Heart left ventricle (tissue), 16 donors: ENCODE measurements at regions not wholly inside any gene's neighbourhood (a gene's known extent, or its start where the extent isn't known, plus 50 kb on each side); places are given as distances from the start of the nearest gene placed in this dataset.
A peak's percentile ranks its signal among the peaks of the same experiment; 100 is the strongest.
"Not testable (repeated sequence)": the region's sequence is repeated elsewhere in the genome, so short reads cannot be mapped to it uniquely, and the experiment has no call there.

Experiments
- ATAC-seq, 4 donors: fragments of 200-7000 bp; cut with Tn5 transposase; one replicate each; pipeline ENCODE4 v1.9.1; 2020 to 2022; ENCODE audit warnings: moderate library complexity in 4 of 4, mild to moderate bottlenecking in 3 of 4, moderate number of reproducible peaks in 1 of 4
- DNase-seq, 5 donors: peaks; one replicate each; pipeline ENCODE4 v3.0.0-alpha.2; 2020
- H3K27ac ChIP-seq, 12 donors: fragments of 200-600 bp; sonication (generic) in 4 of 12; one replicate each; pipeline versions ENCODE4 v1.5.0 to v1.8.0; 2016 to 2022; ENCODE audit warnings: mild to moderate bottlenecking in 2 of 12
- H3K27me3 ChIP-seq, 9 donors: fragments of 200-600 bp; sonication (generic) in 2 of 9; one replicate each; pipeline versions ENCODE4 v1.5.1 to v1.8.0; 2016 to 2022; ENCODE audit warnings: mild to moderate bottlenecking in 3 of 9
- H3K36me3 ChIP-seq, 9 donors: fragments of 200-600 bp; sonication (generic) in 2 of 9; one replicate each; pipeline versions ENCODE4 v1.5.0 to v1.8.0; 2018 to 2022; ENCODE audit warnings: mild to moderate bottlenecking in 2 of 9
- H3K4me1 ChIP-seq, 12 donors: fragments of 200-600 bp; sonication (generic) in 4 of 12; one replicate each; pipeline versions ENCODE4 v1.5.0 to v1.8.0; 2016 to 2022; ENCODE audit warnings: mild to moderate bottlenecking in 3 of 12
- H3K4me3 ChIP-seq, 12 donors: fragments of 200-600 bp; sonication (generic) in 4 of 12; one replicate each; pipeline versions ENCODE4 v1.5.0 to v1.8.0; 2017 to 2022; ENCODE audit warnings: mild to moderate bottlenecking in 9 of 12, moderate library complexity in 4 of 12
- H3K9me3 ChIP-seq, 12 donors: fragments of 200-600 bp; sonication (generic) in 4 of 12; one replicate each; pipeline versions ENCODE4 v1.5.0 to v1.8.0; 2016 to 2022; ENCODE audit warnings: mild to moderate bottlenecking in 1 of 12
- POLR2A ChIP-seq, 2 donors: fragments of 450-650 bp; IDR thresholded peaks; one replicate each; pipeline ENCODE4 v1.6.1; 2017; ENCODE audit warnings: antibody characterized with exemption in 2 of 2, mild to moderate bottlenecking in 2 of 2, moderate library complexity in 2 of 2
- WGBS, 4 donors: extraction: QIAGEN DNeasy Blood & Tissue Kit in 2 of 4; methylation state at CpG; one replicate each; pipeline versions ENCODE4 v1.1.5 to v1.1.7; 2013 to 2018; 5-methylcytosine and 5-hydroxymethylcytosine counted together
- intact Hi-C, 10 donors: fragments of 100-400 bp; cut with DNase I; formaldehyde crosslinking; loops; one replicate each; pipeline versions ENCODE4 v1.11.1 to v1.14.2; 2022
- TF ChIP-seq, protein P1 (sequence below), 12 donors: fragments of 200-600 bp; sonication (generic) in 4 of 12; IDR thresholded peaks; one replicate each; pipeline versions ENCODE4 v1.5.0 to v1.8.0; 2018 to 2022; ENCODE audit warnings: antibody characterized with exemption in 12 of 12, mild to moderate bottlenecking in 5 of 12
- donor health status: ischemic (EF 13 %, LVEDD 7.1; RV severe dilation, severe dysfunction).
- donor health status: healthy with polysubstance abuse.
- donor health status: DM: no; HTN: yes; CAD: no.
- donor health status: DM: no; HTN: no; CAD: no.
- donor health status: ischemic (EF 25% LVEDD 6.9; RV normal size, moderate dysfunction).
- donor health status: ischemic (EF 25% LVEDD 5.7; RV mildly dilated, moderate dysfunction).
- donor health status: healthy.
- donor health status: DM: yes; HTN: yes; CAD: no.
- donor health status: ischemic (EF 35%, LVEDD 5.7; RV mildly dilated, moderate dysfunction).
- donor health status: nonischemic (EF 11% LVEDD 7.7; RV severe dilation, severe dysfunction).
- donor health status: DM: yes; HTN: yes; CAD: no.
- donor health status: PGD.
- donor health status: ischemic (EF 29% LVEDD 5.4; RV normal size, mild dysfunction).
- donor health status: nonischemic (EF 23%, LVEDD 6.1; RV moderate dilation, normal function).

- TF ChIP-seq POLR2A (IDR thresholded peaks at IDR 0.05): no peak
- TF ChIP-seq, protein P1, sequence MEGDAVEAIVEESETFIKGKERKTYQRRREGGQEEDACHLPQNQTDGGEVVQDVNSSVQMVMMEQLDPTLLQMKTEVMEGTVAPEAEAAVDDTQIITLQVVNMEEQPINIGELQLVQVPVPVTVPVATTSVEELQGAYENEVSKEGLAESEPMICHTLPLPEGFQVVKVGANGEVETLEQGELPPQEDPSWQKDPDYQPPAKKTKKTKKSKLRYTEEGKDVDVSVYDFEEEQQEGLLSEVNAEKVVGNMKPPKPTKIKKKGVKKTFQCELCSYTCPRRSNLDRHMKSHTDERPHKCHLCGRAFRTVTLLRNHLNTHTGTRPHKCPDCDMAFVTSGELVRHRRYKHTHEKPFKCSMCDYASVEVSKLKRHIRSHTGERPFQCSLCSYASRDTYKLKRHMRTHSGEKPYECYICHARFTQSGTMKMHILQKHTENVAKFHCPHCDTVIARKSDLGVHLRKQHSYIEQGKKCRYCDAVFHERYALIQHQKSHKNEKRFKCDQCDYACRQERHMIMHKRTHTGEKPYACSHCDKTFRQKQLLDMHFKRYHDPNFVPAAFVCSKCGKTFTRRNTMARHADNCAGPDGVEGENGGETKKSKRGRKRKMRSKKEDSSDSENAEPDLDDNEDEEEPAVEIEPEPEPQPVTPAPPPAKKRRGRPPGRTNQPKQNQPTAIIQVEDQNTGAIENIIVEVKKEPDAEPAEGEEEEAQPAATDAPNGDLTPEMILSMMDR (IDR thresholded peaks at IDR 0.05): no peak
Observed at GRCh38 chr2:234382131-234382530, 114.8 kb downstream of the ARL4C start.

DNA sequence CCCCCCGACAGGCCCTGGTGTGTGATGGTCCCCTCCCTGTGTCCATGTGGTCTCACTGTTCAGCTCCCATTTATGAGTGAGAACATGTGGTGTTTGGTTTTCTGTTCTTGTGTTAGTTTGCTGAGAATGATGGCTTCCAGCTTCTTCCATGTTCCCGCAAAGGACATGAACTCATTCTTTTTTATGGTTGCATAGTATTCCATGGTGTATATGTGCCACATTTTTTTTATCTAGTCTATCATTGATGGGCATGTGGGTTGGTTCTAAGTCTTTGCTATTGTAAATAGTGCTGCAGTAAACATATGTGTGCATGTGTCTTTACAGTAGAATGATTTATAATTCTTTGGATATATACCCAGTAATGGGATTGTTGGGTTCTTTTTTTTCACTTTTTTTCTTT, 117.9 kb downstream of the ARL4C start:
- H3K4me3 ChIP-seq, DNase-seq, H3K27ac ChIP-seq, ATAC-seq, intact Hi-C loops, H3K9me3 ChIP-seq, H3K36me3 ChIP-seq, H3K4me1 ChIP-seq: not testable (repeated sequence)
- whole genome bisulfite sequencing, 4 donors: 90 to 96% (median 94%) methylated on average over 2 of the region's 2 CpGs
- H3K27me3 ChIP-seq: peaks cover 0 to 21% (median 0%) of the 10 kb centered on the region in 9 donors

More at GRCh38 chr2:234382131-234382530, 114.8 kb downstream of the ARL4C start:
- Histone ChIP-seq H3K9me3 (no peaks in the 10 kb centered on the region), H3K27me3 (peaks cover 0 to 18% (median 0%) of the 10 kb centered on the region in 9 donors), H3K4me1 (no peaks in the 10 kb centered on the region), H3K27ac (no peak overlapping the region), H3K36me3 (no peaks in the 10 kb centered on the region), H3K4me3 (no peak overlapping the region)
- DNase-seq (no peak), ATAC-seq (no peak)
- intact Hi-C loops: no loop called here

DNA sequence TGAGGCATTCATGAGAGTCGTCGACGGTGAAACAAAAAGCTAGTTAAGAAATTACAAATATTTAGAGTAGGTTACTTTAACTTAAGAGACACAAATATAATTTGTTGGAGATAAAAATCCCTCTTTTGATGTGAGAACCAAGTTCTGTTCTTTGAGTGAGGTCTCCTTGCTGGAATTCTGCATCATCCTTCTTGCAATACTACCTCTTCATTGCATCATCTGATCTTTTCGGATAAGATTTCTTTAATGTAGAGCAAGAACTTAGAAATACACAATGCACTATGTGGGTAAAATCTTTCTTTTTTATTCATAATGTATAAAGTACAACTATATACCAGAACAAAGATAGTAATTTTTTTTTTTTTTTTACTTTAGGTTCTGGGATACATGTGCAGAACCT, 118.4 kb downstream of the ARL4C start:
- WGBS, 4 donors: 86 to 92% (median 89%) methylated on average over 4 of the region's 4 CpGs
- Histone ChIP-seq H3K4me1 (no peaks in the 10 kb centered on the region), H3K27ac (no peak overlapping the region), H3K27me3 (peaks cover 0 to 25% (median 0%) of the 10 kb centered on the region in 9 donors), H3K4me3 (no peak overlapping the region), H3K9me3 (no peaks in the 10 kb centered on the region), H3K36me3 (no peaks in the 10 kb centered on the region)
- DNase-seq (no peak), ATAC-seq (no peak)
- intact Hi-C loops: no loop called here
- TF ChIP-seq, protein P1 (IDR thresholded peaks at IDR 0.05): no peak
- TF ChIP-seq POLR2A (IDR thresholded peaks at IDR 0.05): no peak

GRCh38 chr2:234377761-234378391, 119.0 kb downstream of the ARL4C start:
- H3K27ac ChIP-seq: no peak overlapping the region
- no peaks in the 10 kb centered on the region for H3K9me3 ChIP-seq
- H3K4me3 ChIP-seq: no peak overlapping the region
- no peaks in the 10 kb centered on the region for H3K36me3 ChIP-seq
- peak in 1 of 4 donors; percentile 45 for ATAC-seq
- intact Hi-C loops: no loop called here
- no peaks in the 10 kb centered on the region for H3K4me1 ChIP-seq
- no peak for TF ChIP-seq POLR2A (IDR thresholded peaks at IDR 0.05)
- DNase-seq: no peak
- 52 to 55% (median 55%) methylated on average over 12 of the region's 12 CpGs for WGBS, 4 donors
- H3K27me3 ChIP-seq: peaks cover 0 to 25% (median 0%) of the 10 kb centered on the region in 9 donors

DNA sequence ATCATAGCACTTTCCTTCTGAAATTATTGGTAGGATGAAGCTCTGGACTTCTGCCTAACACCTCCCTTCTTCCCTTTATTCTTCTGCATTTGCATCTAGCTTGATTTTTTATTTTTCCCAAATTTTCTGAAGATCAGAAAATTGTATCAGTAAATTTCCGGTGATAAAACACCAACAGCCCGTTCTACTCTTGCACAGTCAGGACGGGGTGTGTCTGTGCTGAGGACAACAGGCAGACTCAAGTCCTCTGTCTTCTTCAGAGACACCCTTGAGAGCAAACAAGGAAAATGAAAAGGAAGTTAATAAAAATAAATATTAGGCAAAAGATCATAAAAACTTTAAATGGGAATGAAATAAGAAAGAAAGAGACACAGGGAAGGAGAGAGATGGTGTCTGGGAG, 120.7 kb downstream of the ARL4C start:
- no peaks in the 10 kb centered on the region for H3K4me1 ChIP-seq
- TF ChIP-seq POLR2A (IDR thresholded peaks at IDR 0.05): no peak
- TF ChIP-seq, protein P1 (IDR thresholded peaks at IDR 0.05): no peak
- 77 to 87% (median 82%) methylated on average over 3 of the region's 3 CpGs for WGBS, 4 donors
- intact Hi-C loops: no loop called here
- no peak for ATAC-seq
- H3K9me3 ChIP-seq: no peaks in the 10 kb centered on the region
- H3K27ac ChIP-seq: no peak overlapping the region
- peaks cover 0 to 25% (median 0%) of the 10 kb centered on the region in 9 donors for H3K27me3 ChIP-seq
- no peaks in the 10 kb centered on the region for H3K36me3 ChIP-seq
- no peak for DNase-seq
- H3K4me3 ChIP-seq: no peak overlapping the region
